Hepatocyte (in vitro differentiated cells): ENCODE measurements at regions not wholly inside any gene's neighbourhood (a gene's known extent, or its start where the extent isn't known, plus 50 kb on each side); places are given as distances from the start of the nearest gene placed in this dataset.

ENCODE experiments used
- CTCF ChIP-seq: fragments of 200-600 bp; sonication (generic); IDR thresholded peaks from 2 replicates; pipeline ENCODE4 v1.5.1; 2016; ENCODE audit warnings: antibody characterized with exemption, mild to moderate bottlenecking; ENCODE audit not compliant: poor library complexity
- EZH2 ChIP-seq: fragments of 200-600 bp; sonication (generic); IDR thresholded peaks from 2 replicates; pipeline ENCODE4 v1.6.1; 2016; ENCODE audit warnings: antibody characterized with exemption, mild to moderate bottlenecking, borderline replicate concordance

- TF ChIP-seq EZH2 (no peak), CTCF (no peak)
Measured at GRCh38 chr6:8236956-8237355, 134.6 kb upstream of the EEF1E1 start.
